Hematopoietic multipotent progenitor cell treated with erythropoietin and hydrocortisone succinate and interleukin-3 and kit ligand, for 15 days (in vitro differentiated cells): ENCODE measurements at regions not wholly inside any gene's neighbourhood (a gene's known extent, or its start where the extent isn't known, plus 50 kb on each side); places are given as distances from the start of the nearest gene placed in this dataset.
"Not testable (repeated sequence)": the region's sequence is repeated elsewhere in the genome, so short reads cannot be mapped to it uniquely, and the experiment has no call there.

Experiments
- DNase-seq: peaks from one replicate; pipeline ENCODE4 v3.0.0-alpha.2; 2015; ENCODE audit warnings: low spot score

DNA sequence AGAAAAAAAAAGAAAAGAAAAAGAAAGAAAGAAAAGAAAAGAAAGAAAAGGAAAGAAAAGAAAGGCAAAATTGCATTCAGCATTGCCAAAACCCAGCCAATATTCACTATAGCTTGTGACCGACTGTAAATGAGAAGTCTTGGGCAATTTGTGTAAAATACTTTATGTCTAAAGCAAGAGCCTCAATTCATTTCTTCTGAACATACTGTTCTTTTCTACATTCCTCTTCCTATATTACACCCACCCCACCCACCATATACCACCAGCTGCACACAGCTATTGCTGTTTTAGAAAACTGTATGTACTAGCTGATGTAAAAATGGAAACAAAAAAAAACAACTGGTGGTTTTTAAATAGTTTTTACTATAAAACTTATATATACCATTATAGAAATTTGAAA lies 156.9 kb upstream of the TTC29 start:
- no peak for DNase-seq

DNA sequence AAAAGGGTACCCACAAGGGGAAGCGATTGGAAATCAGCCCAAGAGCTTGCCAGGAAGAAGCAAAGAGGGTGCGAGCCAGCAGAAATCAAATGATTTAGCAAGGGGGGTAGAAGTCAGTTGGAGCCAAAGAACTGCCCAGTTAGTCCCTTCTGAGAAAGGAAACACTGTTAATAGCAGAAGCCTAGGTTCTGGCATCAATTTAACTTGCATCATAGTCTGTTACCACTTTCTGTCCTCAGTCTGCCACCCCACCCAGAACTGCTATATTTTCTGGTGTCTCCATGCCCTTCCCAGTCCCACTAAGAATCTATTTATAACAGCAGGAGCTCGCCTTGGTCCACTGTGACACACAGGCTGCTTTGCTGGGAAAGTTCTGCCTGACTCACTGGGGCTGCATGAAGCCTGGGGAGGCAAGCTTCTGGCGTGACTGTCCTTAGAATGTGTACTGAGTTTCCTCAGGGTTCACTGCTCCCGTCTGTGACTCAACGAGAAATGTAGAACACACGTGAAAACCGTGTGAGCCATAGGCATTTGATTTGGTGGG lies 157.8 kb upstream of the TTC29 start:
- DNase-seq, result no peak

DNA sequence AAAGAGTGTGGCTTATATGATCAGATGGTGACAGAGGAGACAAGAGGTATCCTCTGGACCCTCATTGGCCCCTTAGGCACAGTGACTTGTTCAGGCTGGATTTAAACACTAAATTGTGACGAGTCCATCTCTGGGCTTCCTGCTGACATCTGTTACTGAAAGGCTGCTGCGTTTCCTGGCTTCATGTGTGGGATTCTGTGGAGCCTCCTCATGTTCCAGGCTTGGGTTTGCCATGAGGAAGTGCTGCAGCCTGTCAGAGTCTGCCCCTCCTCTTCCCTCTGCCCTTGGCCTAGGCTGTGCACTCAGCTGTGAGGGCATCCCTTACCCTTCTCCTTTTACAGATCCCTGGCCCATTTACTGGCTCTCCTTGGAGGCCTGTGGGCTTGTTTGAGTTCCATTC lies 159.1 kb upstream of the TTC29 start:
- DNase-seq, result no peak

DNA sequence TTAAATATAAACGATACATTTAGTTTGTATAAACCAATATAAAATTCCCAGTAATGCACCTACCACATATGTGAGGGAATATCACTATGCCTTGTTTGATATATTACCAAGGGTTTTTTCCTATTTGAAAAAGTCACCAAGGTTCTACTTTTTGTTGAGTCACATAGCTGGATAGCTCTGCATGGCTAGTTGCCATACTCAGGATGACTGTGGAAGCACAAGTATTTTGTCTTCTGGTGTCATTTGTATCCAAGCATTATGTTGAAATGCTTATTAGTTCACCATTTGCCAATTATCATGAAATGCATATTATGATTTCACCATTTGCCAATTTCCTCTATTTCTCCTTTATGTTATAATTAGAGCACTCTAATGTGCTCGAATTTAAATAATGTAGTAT lies 162.7 kb upstream of the TTC29 start:
- DNase-seq, result no peak

DNA sequence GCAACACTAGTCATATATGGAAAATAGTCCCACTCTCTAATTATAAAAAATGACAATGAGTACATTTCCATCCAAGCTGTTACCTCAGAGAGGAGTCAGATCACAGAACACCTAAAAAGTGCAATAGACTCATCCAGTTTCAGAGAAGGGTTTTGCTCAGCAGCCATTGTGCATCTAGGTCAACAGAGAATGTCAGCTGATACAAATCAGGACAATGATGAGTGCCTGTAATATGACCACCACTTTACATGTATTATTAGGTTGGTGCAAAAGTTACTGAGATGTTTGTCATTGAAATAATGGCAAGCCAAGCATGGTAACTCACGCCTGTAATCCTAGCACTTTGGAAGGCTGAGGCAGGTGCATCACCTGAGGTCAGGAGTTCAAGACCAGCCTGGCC lies 164.1 kb upstream of the TTC29 start:
- DNase-seq, result no peak

DNA sequence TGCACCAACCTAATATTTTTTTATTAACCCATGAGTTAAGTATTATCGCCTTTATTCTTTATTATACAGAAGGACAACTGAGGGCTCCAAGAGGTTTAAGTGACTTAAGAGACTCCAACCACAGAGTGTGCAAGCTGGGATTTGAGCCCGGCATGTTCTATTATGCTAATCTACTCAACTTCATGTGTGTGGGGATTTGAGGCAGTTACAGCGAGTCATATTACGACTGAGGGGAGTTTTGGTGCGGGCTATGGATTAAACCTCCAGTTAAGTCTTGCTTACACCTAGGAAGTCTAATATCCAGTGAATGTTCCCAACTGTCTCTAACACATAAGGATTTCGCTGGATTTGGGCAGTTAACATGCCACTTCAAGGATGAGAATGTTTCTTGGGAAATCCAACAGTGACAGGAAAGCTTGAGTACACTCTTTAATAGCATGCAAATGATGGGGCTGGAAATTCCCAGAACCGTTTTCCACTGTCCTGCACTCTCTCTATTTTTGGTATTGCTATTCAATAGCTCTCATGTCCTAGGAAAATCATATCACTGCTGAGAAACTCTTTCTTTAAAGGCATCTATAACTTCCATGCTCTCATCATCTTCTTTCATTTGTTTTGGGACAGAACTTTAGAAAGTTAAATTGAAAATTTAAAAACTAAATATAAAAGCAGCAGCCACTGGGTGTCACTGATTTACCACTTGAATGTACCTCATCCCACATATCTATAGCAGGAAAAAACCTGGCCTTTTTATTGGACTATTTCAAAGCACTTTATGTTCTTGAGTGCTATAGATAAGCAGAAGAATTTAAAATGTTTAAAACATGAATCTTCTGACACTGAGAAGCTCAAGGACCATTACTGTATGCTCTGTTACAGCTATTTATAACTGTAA lies 165.1 kb upstream of the TTC29 start:
- no peak for DNase-seq

DNA sequence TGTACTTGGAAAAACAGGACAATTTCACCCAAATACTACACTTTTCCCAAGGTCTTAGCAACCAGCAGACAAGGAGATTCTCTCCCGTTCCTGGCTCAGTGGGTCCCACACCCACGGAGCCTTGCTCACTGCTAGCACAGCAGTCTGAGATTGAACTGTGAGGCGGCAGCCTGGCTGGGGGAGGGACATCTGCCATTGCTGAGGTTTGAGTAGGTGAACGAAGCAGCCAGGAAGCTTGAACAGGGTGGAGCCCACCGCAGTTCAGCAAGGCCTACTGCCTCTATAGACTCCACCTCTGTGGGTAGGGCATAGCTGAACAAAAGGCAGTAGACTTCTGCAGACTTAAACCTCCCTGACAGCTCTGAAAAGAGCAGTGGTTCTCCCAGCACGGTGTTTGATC lies 166.5 kb upstream of the TTC29 start:
- DNase-seq, result not testable (repeated sequence)

DNA sequence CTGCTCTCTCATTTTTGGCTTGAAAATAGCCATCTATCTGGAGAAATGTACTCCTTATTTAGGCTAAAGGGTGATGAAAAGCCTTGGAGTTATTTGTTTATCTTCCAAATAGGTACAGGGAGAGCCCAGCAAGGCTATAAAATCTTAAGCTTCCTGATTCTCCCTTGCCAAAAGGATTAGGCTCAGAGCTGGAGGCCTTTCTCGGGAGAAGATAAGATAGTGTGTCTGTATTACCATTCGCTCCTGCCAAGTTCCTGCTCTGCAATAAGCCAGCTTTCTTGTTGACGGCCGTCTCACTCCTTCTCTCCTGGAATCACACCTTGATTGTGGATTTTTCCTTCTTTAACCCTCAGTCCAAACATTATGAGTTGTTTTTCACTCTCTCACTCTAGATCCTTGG lies 171.8 kb upstream of the TTC29 start:
- DNase-seq, result no peak

DNA sequence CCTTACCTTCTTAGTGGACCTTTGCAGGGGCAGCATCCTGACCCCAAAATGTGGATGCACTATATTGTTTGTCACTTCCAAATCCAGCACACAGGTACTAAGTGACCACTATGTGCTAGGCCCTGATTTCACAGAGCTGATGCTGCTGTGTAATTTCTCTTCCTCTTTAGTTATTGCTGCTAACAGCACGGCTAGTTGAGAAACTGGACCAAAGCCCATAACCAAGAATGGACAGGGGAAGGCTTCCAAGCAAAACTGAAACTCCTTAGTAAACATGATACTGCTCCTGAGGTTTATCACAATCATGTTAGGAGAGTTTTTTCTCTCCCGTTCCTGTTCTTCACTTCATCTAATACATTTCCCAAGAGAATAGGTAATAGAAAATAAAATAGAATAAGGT lies 172.9 kb upstream of the TTC29 start:
- no peak for DNase-seq

DNA sequence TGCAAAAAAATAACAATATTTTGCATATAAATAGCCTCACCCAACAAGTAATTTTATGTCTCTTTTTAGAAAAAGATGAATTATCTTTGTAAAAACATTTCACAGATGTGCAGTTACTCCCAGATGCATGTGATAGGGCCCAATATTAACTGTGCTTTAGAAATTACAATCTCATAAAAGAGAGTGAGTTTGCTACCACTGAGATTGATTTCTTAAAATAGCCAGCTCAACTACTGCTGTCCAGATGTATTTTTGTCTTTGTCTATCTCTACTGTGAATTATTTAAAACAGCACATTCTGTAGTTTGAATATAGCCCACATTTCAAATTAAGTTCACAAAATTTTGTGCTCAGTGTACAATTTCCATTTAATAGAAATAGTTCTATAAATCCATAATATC lies 177.0 kb upstream of the TTC29 start:
- no peak for DNase-seq

DNA sequence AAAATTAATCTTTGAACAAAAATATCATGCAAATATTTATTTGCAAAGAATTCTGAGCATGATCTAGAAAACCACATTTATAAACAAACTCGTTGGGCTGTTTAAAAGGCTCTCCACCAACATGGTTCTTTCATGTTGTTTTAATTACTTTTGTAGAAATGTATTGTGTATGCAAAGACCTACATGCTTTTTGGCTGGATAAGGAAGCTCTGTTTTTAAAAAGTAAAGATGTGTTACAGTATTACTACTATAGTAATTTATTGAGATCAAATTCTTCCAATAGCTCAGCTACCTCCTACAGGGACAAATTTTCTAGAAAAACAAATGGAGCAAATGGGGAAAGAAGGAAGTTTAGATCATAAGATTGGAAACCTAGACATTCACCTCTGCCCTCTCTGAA lies 177.5 kb upstream of the TTC29 start:
- DNase-seq, result no peak

DNA sequence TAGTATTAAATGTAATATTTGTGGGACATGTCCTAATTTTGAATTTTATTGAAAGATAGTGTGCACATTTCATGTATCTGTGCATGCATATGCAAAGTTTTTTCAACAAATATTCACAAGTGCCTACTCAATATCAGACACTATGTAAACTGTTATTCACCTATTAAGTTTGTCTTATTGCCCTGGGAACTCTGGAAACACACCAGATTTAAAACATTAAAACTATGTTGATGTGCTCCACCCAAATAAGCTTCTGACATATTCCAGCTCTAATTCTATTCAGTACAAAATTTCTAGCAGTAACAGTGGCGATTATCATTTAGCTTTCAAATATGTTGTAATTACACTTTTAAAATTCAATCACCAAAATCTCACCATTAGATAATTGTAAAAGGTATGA lies 183.1 kb upstream of the TTC29 start:
- DNase-seq, result no peak

DNA sequence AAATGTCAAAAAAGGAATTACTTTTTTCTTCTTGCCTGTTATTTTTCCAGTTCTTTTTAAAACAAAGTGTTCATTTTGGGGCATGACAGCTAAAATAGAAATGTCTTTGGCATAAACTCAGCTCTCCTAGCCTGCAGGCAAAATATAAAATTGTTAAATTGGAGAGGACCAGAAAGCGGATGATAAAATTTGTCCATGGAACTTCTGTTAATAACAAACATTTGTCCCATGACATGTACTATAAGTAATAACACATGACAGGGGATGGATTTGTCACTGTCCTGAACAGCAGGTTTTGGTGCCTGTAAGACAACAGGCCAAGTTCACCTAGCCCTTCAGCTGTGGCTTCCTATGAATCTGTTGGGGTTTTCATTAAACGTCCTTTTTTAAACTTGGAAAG lies 184.0 kb upstream of the TTC29 start:
- no peak for DNase-seq

DNA sequence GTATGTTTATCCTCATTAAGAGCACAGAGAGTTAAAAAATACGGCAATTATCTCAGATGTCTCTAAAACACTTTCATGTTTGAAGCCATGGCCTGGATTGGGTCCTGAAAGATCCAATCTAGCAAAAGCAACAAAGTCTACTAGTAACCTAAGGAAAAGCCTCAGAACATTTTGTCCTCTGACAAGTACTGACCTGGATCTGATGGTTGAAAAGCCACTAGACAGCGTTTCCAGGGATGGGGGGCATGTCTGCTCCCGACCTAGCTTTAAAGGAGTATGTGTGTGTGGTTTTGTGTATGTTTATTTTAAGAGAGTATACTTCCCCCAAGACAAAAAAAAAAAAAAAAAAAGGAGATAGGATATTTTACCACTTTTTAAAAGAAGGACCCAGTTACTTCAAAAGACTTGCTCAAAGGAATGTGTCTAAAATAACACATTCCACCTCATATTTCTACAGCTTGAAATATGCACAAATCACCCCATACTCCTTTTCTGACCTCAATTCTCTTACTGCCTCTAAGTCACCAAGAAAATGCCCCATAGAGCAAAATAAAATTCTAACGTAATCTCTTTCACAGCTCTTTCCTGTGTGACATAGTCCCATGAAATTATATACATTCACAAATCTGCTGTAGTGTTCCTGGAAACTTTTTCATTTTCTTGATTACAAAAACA lies 189.0 kb upstream of the TTC29 start:
- no peak for DNase-seq

DNA sequence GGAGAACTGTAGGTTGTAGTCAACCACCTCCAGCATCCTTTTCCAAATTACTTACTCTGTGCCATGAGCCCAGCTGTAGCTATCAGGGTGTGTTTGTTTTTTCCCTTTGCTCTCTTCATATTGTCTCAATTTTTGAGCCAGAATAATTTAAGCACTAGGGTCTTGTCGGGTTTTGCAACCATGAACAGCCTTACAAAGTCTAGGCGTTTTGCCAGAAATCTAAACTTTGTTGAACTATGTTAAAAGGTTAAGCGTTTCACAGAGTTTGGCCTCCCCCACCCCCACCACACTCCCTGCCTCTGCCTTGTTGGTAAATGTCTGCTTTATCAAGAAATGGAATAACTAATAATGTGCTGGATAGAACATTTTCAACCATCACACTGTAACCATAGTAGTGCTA lies 190.6 kb upstream of the TTC29 start:
- no peak for DNase-seq

DNA sequence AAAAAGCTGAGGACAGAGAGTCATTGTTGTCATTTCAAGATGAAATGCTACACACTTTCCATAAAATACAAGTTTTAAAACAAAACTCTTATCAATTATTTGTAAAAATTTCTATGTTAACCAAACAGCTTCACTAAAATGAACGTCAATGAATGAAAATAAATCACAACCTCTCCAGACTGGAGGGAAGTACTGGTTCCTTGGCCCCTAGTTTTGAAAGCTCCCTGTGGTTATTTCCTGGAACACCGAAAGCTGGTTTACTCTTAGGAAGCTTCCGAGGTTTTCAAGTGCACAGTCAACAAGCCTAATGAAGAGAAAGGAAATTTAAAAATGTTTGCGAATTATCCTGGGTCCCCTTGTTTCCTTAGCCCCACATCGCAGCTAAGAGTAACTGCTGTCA lies 191.1 kb upstream of the TTC29 start:
- no peak for DNase-seq

DNA sequence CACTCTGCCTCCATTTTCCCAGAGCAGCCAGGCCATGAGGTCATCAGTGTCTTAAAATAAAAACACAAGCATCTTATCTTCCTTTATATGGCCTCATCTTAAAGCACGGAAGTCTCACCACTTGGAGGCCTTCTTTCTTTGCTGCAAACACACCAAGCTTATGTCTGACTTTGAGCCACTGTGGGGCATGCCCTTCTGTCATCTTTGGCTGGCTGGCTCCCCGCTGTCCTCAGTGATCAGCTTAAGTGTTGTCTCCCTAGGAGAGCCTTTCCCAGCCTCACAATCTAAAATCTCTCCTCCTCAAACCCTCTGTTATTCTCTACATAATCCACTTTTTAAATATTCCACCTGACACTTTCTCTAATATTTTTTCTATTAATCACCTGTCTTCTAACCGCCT lies 191.6 kb upstream of the TTC29 start:
- DNase-seq, result no peak

DNA sequence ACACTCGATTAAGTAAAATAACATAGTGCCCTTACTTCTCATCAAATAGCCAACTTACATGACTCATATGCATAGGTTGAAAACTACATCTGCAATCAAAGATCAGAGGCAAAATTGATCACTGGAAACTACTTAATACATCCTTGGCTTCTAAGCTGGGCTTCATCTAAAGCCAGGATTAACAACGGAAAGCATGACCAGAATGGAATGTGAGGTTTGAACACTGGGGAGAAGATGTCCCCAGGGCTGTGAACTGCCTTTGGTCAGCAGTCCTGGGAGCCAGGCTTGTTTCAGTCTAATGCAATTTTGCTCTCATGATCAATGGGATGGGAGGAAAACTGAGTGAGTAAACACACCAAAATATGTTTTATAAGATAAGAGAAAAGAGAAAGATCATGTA lies 192.5 kb upstream of the TTC29 start:
- DNase-seq, result no peak

DNA sequence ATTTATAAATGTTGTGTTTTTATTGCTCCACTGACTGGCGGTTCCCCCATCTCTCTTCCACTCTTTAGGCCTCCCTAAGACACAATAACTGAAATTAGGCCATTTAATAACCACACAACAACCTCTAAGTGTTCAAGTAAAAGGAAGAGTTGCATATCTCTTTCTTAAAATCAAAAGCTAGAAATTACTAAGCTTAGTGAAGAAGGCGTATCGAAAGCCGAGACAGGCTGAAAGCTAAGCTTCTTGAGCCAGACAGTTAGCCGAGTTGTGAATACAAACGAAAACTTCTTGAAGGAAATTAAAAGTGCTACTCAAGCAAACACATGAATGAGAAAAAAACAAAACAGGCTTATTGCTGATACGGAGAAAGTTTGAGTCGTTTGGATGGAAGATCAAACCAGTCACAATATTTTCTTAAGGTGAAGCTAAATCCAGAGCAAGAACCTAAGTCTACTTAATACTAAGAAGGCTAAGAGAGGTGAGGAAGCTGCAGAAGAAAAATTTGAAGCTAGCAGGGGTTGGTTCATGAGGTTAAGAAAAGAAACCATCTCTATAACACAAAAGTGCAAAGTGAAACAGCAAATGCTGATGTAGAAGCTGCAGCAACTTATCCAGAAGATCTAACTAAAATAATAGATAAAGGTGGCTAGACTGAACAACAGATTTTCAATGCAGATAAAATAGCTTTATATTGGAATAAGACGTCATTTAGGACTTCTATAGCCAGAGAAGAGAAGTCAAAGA lies 194.0 kb upstream of the TTC29 start:
- DNase-seq, result no peak

DNA sequence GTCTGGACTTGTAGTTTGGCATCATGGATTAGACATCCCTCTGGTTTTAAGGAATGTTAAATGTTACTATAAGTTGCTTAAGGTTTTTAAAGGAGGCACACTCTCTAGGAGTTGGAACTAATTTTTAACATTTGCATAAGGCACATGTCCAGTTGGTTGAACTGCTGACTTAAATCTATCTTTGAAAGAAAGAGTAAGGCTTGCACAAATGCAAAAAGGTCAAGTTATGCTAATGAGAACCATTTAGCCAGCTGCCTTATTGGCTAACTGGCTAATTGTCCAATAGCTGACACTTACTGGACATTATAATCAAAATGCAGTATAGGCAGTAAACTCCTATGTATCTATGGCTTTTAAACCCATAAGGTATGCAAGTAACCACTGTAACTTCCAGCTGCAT lies 206.1 kb upstream of the TTC29 start:
- DNase-seq, result no peak

DNA sequence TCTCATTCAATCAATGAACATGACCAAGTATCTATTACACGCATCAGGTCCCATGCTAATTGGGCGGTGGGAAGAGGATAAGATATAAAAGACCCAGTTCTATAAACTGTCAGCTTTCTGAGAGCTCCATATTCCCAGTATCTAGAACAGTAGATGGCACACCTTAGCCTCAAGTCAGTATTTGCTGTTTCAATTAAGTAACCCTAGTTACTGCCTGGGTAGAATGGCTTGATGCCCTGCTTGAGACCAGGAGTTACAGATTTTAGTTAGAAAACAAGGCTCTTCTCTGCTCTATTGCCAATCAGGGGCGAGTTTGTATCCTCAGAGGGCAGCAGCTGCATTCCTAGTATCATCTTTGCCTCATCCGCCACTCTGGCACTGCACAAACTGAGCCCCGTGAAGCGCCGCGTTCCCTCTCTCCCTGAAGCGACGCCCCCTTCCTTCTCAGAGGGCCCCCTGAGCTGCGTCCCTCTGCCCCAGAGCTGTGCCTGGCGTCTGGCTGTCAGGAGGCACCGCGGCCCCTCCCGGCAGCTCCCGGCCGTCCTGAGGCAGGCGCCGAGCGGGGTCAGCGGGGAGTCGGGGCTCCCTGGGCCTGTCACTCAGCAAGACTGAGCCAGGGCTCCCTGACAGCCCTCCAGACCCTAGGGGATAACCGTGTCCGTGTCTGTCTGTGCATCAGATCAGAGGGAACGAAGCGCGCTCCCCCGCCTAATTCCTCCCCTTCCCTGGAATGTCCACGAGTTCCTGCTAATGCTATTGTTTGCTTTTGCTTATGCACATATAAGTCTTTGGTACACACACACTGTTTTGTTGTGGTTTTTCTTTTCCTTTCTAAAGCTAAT lies 212.4 kb upstream of the TTC29 start:
- no peak for DNase-seq
